ENCODE measurements at regions not wholly inside any gene's neighbourhood (a gene's known extent, or its start where the extent isn't known, plus 50 kb on each side); places are given as distances from the start of the nearest gene placed in this dataset.

GRCh38 chr13:99663908-99664307, 162.6 kb downstream of the TM9SF2 start:
- Histone ChIP-seq H3K27me3 (ENCODE audit: control insufficient read depth, low read length) (peaks cover 36% of the 10 kb centered on the region), H3K9me2 (replicated peaks; ENCODE audit: control insufficient read depth, low read length) (no peaks in the 10 kb centered on the region), H3K79me2 (ENCODE audit: control insufficient read depth, low read length) (no peaks in the 10 kb centered on the region), H3K4me2 (ENCODE audit: low read length) (no peak overlapping the region), H4K20me1 (ENCODE audit: control insufficient read depth, insufficient read depth, low read depth, low read length) (0 out of 2 replicates have a peak, but pooled peaks cover 4% of the 10 kb centered on the region), H3K4me3 (ENCODE audit: low read length) (no peak overlapping the region), H3K4me1 (ENCODE audit: control insufficient read depth, low read length) (no peaks in the 10 kb centered on the region), H3K9me3 (ENCODE audit: control insufficient read depth, insufficient read depth, low read length) (no peaks in the 10 kb centered on the region), H3K36me3 (ENCODE audit: control insufficient read depth, low read length) (no peaks in the 10 kb centered on the region), H3F3A (ENCODE audit: control insufficient read depth, insufficient read depth) (no peaks in the 10 kb centered on the region), H3K27ac (ENCODE audit: low read depth, low read length) (no peak overlapping the region)
- TF ChIP-seq, protein P1, sequence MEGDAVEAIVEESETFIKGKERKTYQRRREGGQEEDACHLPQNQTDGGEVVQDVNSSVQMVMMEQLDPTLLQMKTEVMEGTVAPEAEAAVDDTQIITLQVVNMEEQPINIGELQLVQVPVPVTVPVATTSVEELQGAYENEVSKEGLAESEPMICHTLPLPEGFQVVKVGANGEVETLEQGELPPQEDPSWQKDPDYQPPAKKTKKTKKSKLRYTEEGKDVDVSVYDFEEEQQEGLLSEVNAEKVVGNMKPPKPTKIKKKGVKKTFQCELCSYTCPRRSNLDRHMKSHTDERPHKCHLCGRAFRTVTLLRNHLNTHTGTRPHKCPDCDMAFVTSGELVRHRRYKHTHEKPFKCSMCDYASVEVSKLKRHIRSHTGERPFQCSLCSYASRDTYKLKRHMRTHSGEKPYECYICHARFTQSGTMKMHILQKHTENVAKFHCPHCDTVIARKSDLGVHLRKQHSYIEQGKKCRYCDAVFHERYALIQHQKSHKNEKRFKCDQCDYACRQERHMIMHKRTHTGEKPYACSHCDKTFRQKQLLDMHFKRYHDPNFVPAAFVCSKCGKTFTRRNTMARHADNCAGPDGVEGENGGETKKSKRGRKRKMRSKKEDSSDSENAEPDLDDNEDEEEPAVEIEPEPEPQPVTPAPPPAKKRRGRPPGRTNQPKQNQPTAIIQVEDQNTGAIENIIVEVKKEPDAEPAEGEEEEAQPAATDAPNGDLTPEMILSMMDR (IDR thresholded peaks at IDR 0.05; ENCODE audit: low read depth, low read length, poor library complexity, severe bottlenecking): no peak
- TF ChIP-seq EZH2phosphoT487 (IDR thresholded peaks at IDR 0.05; ENCODE audit: borderline replicate concordance, low read length): no peak

- peaks cover 42% of the 10 kb centered on the region for H3K27me3 ChIP-seq (ENCODE audit: control insufficient read depth, low read length)
- no peaks in the 10 kb centered on the region for H3K36me3 ChIP-seq (ENCODE audit: control insufficient read depth, low read length)
- no peaks in the 10 kb centered on the region for H3F3A ChIP-seq (ENCODE audit: control insufficient read depth, insufficient read depth)
- H3K27ac ChIP-seq (ENCODE audit: low read depth, low read length): no peak overlapping the region
- H3K4me1 ChIP-seq (ENCODE audit: control insufficient read depth, low read length): 0 out of 2 replicates have a peak, but pooled peaks cover 1% of the 10 kb centered on the region
- H3K9me3 ChIP-seq (ENCODE audit: control insufficient read depth, insufficient read depth, low read length): no peaks in the 10 kb centered on the region
- H3K4me3 ChIP-seq (ENCODE audit: low read length): no peak overlapping the region
- H4K20me1 ChIP-seq (ENCODE audit: control insufficient read depth, insufficient read depth, low read depth, low read length): 0 out of 2 replicates have a peak, but pooled peaks cover 4% of the 10 kb centered on the region
- no peak overlapping the region for H3K4me2 ChIP-seq (ENCODE audit: low read length)
- H3K79me2 ChIP-seq (ENCODE audit: control insufficient read depth, low read length): no peaks in the 10 kb centered on the region
- no peaks in the 10 kb centered on the region for H3K9me2 ChIP-seq (replicated peaks; ENCODE audit: control insufficient read depth, low read length)
- TF ChIP-seq, protein P1 (IDR thresholded peaks at IDR 0.05; ENCODE audit: low read depth, low read length, poor library complexity, severe bottlenecking): no peak
- no peak for TF ChIP-seq EZH2phosphoT487 (IDR thresholded peaks at IDR 0.05; ENCODE audit: borderline replicate concordance, low read length)
These were observed 162.0 kb downstream of the TM9SF2 start for GRCh38 chr13:99663185-99663825.

GRCh38 chr13:99662678-99663077, 161.4 kb downstream of the TM9SF2 start:
- Histone ChIP-seq H3K79me2 (ENCODE audit: control insufficient read depth, low read length) (no peaks in the 10 kb centered on the region), H3K4me2 (ENCODE audit: low read length) (no peak overlapping the region), H3K36me3 (ENCODE audit: control insufficient read depth, low read length) (no peaks in the 10 kb centered on the region), H3K4me1 (ENCODE audit: control insufficient read depth, low read length) (0 out of 2 replicates have a peak, but pooled peaks cover 6% of the 10 kb centered on the region), H3K9me3 (ENCODE audit: control insufficient read depth, insufficient read depth, low read length) (no peaks in the 10 kb centered on the region), H3K27me3 (ENCODE audit: control insufficient read depth, low read length) (peaks cover 49% of the 10 kb centered on the region), H4K20me1 (ENCODE audit: control insufficient read depth, insufficient read depth, low read depth, low read length) (0 out of 2 replicates have a peak, but pooled peaks cover 4% of the 10 kb centered on the region), H3F3A (ENCODE audit: control insufficient read depth, insufficient read depth) (no peaks in the 10 kb centered on the region), H3K9me2 (replicated peaks; ENCODE audit: control insufficient read depth, low read length) (no peaks in the 10 kb centered on the region), H3K4me3 (ENCODE audit: low read length) (no peak overlapping the region), H3K27ac (ENCODE audit: low read depth, low read length) (no peak overlapping the region)
- TF ChIP-seq, protein P1 (IDR thresholded peaks at IDR 0.05; ENCODE audit: low read depth, low read length, poor library complexity, severe bottlenecking): no peak
- no peak for TF ChIP-seq EZH2phosphoT487 (IDR thresholded peaks at IDR 0.05; ENCODE audit: borderline replicate concordance, low read length)
